ENCODE measurements at regions not wholly inside any gene's neighbourhood (a gene's known extent, or its start where the extent isn't known, plus 50 kb on each side); places are given as distances from the start of the nearest gene placed in this dataset.

DNA sequence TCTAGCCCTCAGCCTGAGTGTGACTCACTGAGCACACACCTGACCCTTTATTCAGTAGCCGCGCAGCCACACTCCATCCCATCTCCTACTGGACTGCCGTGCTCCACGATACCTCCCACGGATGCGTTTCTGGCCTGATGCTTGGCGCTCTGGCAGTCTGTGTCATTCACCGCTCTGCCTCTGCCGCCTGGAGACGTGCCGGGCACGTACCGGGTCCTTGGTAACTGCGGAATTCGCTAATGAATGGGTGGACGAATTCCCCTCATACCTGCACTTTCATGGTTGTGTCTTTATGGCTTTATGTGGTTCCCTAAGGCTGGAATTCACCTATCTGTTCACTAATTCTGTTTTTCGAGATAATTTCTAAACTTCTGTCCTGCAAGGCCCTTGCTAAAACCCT, 405.7 kb downstream of the QKI start:
- Histone ChIP-seq H3K4me3 (ENCODE audit: low read length) (no peak overlapping the region), H3K36me3 (ENCODE audit: control insufficient read depth, insufficient read depth, low read length) (no peaks in the 10 kb centered on the region), H3K9me3 (ENCODE audit: control insufficient read depth, low read depth, low read length) (peaks cover 3% of the 10 kb centered on the region), H3K27ac (ENCODE audit: low read length) (no peak overlapping the region), H3K4me1 (ENCODE audit: control insufficient read depth, insufficient read depth, low read length) (no peaks in the 10 kb centered on the region), H3K27me3 (ENCODE audit: control insufficient read depth, insufficient read depth, low read length) (no peaks in the 10 kb centered on the region)
- no peak for DNase-seq
- 90% methylated on average over 2 of the region's 17 CpGs for WGBS (ENCODE audit: insufficient coverage, low lambda C conversion rate)

DNA sequence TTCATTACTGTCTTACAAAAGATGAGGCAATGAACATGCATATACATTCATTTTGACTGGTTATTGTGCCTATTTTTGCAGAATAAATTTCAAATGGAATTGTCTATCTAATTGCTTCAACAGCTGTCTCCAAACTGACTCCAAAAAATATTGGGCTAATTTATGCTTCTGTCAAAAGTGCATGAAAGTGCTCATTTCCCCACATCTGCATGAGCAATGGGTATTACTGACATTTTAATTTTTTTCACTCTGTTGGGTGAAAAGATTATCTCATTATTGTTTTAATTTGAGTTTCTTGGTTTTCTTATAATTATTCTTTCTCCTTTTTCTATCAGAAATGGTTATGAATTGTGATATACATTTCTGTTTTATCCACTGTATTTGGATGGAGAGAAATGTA, 404.2 kb downstream of the QKI start:
- H3K4me3 ChIP-seq (ENCODE audit: low read length) = no peak overlapping the region
- no peak overlapping the region for H3K27ac ChIP-seq (ENCODE audit: low read length)
- peaks cover 3% of the 10 kb centered on the region for H3K9me3 ChIP-seq (ENCODE audit: control insufficient read depth, low read depth, low read length)
- H3K36me3 ChIP-seq (ENCODE audit: control insufficient read depth, insufficient read depth, low read length) = no peaks in the 10 kb centered on the region
- H3K4me1 ChIP-seq (ENCODE audit: control insufficient read depth, insufficient read depth, low read length) = no peaks in the 10 kb centered on the region
- no peak for DNase-seq
- no peaks in the 10 kb centered on the region for H3K27me3 ChIP-seq (ENCODE audit: control insufficient read depth, insufficient read depth, low read length)

DNA sequence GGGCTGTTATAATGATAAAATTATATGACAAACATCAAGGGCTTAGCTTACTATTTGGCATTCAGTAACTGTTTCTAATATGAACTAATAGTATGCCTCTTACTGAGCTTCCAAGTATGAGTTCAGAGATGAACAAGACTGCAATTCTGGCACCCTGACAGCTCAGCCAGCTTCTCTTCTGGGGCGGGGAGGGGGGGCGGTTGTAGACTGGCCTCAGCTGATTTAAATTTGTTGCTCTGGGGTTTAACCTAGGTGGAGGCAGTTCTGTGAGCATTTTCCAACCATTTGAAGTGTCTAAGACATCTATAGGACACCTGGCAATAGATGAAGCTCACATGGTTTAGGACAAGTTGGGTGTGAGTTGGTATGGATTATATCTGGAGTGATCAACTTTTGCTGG, 401.9 kb downstream of the QKI start:
- no CpG with 5 or more reads among the region's 2 CpGs for WGBS (ENCODE audit: insufficient coverage, low lambda C conversion rate)
- no peaks in the 10 kb centered on the region for H3K27me3 ChIP-seq (ENCODE audit: control insufficient read depth, insufficient read depth, low read length)

DNA sequence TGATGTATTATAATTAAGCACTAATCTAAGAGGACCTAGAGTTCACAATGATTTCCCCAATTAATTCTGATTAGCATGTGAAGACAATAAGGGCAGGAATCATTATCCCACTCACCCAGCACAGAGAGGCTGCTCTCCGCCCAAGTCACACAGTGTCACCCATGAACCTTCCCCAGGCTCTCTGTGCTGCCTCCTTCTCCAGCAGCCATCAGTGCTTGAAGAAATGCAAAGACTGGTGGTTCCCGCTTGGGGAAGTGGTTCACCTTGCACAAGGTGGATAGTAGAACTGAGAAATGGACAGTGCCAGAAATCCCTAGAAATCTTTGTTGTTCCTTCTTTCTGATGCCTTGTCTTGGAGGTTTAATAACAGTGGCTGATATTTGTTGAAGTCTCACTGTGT, 401.3 kb downstream of the QKI start:
- Histone ChIP-seq H3K36me3 (ENCODE audit: control insufficient read depth, insufficient read depth, low read length) (no peaks in the 10 kb centered on the region), H3K27me3 (ENCODE audit: control insufficient read depth, insufficient read depth, low read length) (no peaks in the 10 kb centered on the region), H3K9me3 (ENCODE audit: control insufficient read depth, low read depth, low read length) (peaks cover 3% of the 10 kb centered on the region), H3K4me3 (ENCODE audit: low read length) (no peak overlapping the region), H3K27ac (ENCODE audit: low read length) (no peak overlapping the region), H3K4me1 (ENCODE audit: control insufficient read depth, insufficient read depth, low read length) (no peaks in the 10 kb centered on the region)
- DNase-seq = no peak
- no CpG with 5 or more reads among the region's 2 CpGs for WGBS (ENCODE audit: insufficient coverage, low lambda C conversion rate)

More for the DNA sequence above, 401.9 kb downstream of the QKI start:
- Histone ChIP-seq H3K4me1 (ENCODE audit: control insufficient read depth, insufficient read depth, low read length) (no peaks in the 10 kb centered on the region), H3K4me3 (ENCODE audit: low read length) (no peak overlapping the region), H3K9me3 (ENCODE audit: control insufficient read depth, low read depth, low read length) (peaks cover 3% of the 10 kb centered on the region), H3K27ac (ENCODE audit: low read length) (no peak overlapping the region), H3K36me3 (ENCODE audit: control insufficient read depth, insufficient read depth, low read length) (no peaks in the 10 kb centered on the region)
- DNase-seq = no peak

DNA sequence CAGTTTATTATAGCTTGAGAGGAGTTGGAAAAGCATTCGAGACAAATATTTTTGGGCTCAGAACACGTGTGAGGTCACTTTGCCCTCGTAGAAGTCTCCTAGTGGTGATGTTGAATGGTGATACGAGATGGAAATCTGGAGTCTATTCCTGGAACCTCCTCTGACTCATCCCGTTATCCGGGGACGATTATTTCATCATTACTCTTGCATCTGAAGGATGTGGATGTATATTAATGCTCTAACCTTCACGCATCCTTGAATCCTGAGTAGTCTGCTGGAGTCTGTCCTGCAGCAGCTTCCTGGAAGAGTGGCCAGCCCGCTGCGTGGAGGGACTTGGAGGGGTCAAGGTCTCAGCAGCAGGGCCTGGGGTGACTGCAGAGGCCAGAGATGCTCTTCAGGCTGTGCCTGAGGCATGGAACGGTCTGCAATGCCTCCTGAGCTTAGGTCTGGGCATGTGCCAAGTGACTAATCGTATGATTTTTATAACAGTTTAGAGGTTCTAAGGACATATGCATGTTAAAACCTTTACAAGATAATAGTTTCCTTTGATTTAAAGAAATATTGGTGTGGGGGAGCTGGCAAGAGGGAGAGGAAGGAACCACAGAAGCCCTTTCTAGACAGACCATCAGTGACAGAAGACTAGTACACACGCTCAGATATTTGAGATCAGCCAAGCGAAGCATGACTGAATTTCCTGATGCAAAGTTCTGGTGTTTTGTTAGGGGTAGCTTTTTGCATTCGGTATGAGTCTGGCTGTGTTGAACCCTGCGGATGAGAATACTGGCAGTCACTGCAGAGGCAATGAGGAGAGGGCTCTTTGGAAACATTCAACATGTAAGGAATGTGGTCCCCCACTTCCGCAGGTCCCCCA, 400.2 kb downstream of the QKI start:
- H3K27me3 ChIP-seq (ENCODE audit: control insufficient read depth, insufficient read depth, low read length) = no peaks in the 10 kb centered on the region
- 94% methylated on average over 3 of the region's 17 CpGs for WGBS (ENCODE audit: insufficient coverage, low lambda C conversion rate)
- no peak overlapping the region for H3K27ac ChIP-seq (ENCODE audit: low read length)
- H3K9me3 ChIP-seq (ENCODE audit: control insufficient read depth, low read depth, low read length) = no peaks in the 10 kb centered on the region
- no peaks in the 10 kb centered on the region for H3K36me3 ChIP-seq (ENCODE audit: control insufficient read depth, insufficient read depth, low read length)
- DNase-seq = no peak
- H3K4me3 ChIP-seq (ENCODE audit: low read length) = no peak overlapping the region
- H3K4me1 ChIP-seq (ENCODE audit: control insufficient read depth, insufficient read depth, low read length) = no peaks in the 10 kb centered on the region

DNA sequence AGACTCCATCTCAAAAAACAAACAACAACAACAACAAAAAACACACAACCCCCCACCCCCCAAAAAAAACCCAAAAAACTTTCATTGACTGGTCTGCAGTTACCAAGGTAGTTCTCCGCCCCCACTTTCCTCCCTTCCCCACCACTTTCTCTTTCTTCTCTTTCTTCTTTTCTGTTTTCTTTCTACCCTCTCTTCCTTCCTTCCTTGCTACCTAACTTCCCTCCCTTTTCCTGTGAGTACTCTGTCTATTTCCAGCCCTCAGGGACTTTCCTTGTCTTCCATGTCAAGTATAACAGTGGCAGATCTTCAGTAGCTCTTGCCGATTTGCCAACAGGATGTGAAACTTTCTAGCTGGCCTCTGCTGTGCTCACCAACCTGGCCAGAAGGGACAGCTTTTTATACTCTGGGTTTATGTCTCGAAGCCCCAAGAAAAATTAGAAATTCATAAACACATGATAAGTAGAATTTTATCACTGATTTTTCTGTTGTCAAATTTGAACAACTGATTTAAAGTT, 399.5 kb downstream of the QKI start:
- no peak for DNase-seq
- 94% methylated on average over 2 of the region's 3 CpGs for WGBS (ENCODE audit: insufficient coverage, low lambda C conversion rate)
- H3K27ac ChIP-seq (ENCODE audit: low read length) = no peak overlapping the region

DNA sequence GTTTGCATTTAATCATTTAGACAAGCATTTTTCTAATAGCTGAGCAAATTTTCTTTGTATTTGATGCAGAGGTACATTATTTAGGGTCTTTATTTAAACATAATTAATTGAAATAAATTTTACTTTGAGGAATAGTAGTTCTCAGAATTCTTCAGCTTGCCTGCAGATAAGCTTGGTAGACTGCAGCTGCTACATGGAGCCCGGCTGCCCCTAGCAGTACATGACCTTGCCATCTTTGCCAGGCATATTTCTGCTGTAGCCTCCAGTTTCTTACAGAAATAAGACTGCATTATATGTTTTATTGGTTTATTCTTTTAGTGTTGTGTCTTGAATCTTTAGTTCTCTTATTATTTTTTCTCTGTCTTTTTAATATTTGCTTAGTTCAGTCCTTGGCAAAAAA, 396.8 kb downstream of the QKI start:
- Histone ChIP-seq H3K27ac (ENCODE audit: low read length) (no peak overlapping the region), H3K4me1 (ENCODE audit: control insufficient read depth, insufficient read depth, low read length) (no peaks in the 10 kb centered on the region), H3K9me3 (ENCODE audit: control insufficient read depth, low read depth, low read length) (no peaks in the 10 kb centered on the region), H3K36me3 (ENCODE audit: control insufficient read depth, insufficient read depth, low read length) (no peaks in the 10 kb centered on the region), H3K4me3 (ENCODE audit: low read length) (no peak overlapping the region), H3K27me3 (ENCODE audit: control insufficient read depth, insufficient read depth, low read length) (no peaks in the 10 kb centered on the region)
- no peak for DNase-seq
- no CpG with 5 or more reads among the region's 1 CpG for WGBS (ENCODE audit: insufficient coverage, low lambda C conversion rate)

More for the DNA sequence above, 399.5 kb downstream of the QKI start:
- Histone ChIP-seq H3K9me3 (ENCODE audit: control insufficient read depth, low read depth, low read length) (no peaks in the 10 kb centered on the region), H3K4me3 (ENCODE audit: low read length) (no peak overlapping the region), H3K4me1 (ENCODE audit: control insufficient read depth, insufficient read depth, low read length) (no peaks in the 10 kb centered on the region), H3K27me3 (ENCODE audit: control insufficient read depth, insufficient read depth, low read length) (no peaks in the 10 kb centered on the region), H3K36me3 (ENCODE audit: control insufficient read depth, insufficient read depth, low read length) (no peaks in the 10 kb centered on the region)

DNA sequence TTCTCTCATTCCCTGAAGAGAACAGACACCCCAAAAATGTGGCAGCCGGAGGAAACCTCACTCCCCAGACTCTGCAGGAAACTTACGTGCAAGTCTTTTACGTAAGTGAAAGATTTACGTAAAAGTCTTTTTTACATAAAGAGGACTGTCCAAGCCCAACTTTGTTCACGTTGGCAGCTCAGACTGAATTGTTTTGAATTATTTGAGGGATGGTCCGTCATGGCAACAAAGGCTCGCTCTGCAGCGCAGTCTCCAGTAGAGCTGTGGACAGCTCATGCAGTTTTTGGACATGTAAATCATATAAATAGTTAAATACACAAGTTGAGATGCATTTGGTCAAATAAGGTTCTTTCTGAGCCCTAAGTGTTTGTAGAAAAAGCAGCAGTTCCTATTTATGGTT, 394.8 kb downstream of the QKI start:
- WGBS (ENCODE audit: insufficient coverage, low lambda C conversion rate) = 100% methylated on average over 2 of the region's 8 CpGs
- Histone ChIP-seq H3K27me3 (ENCODE audit: control insufficient read depth, insufficient read depth, low read length) (no peaks in the 10 kb centered on the region), H3K9me3 (ENCODE audit: control insufficient read depth, low read depth, low read length) (no peaks in the 10 kb centered on the region), H3K4me3 (ENCODE audit: low read length) (no peak overlapping the region), H3K36me3 (ENCODE audit: control insufficient read depth, insufficient read depth, low read length) (no peaks in the 10 kb centered on the region), H3K27ac (ENCODE audit: low read length) (no peak overlapping the region), H3K4me1 (ENCODE audit: control insufficient read depth, insufficient read depth, low read length) (no peaks in the 10 kb centered on the region)
- DNase-seq = no peak

DNA sequence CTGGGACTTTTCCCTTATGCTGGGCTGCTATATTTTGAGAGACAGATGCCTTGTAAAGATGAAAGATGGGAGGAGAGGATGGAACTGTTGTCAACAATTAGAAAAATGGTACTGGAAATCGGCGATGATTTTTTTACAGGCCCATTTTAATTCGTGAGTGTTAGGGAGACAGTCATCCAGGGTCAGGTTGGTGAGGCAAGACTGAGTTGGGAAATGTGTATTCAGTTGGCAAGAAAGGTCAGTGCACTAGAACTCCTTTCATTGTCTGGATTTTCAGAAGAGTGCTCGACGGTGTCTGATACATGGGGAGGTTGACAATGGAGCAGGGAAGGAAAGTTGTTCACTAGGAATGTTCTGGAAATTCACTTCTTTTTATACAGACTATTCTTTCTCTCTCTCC, 394.4 kb downstream of the QKI start:
- no peak for DNase-seq
- 100% methylated on average over 3 of the region's 5 CpGs for WGBS (ENCODE audit: insufficient coverage, low lambda C conversion rate)
- H3K4me3 ChIP-seq (ENCODE audit: low read length) = no peak overlapping the region
- H3K9me3 ChIP-seq (ENCODE audit: control insufficient read depth, low read depth, low read length) = no peaks in the 10 kb centered on the region
- H3K27ac ChIP-seq (ENCODE audit: low read length) = no peak overlapping the region
- H3K27me3 ChIP-seq (ENCODE audit: control insufficient read depth, insufficient read depth, low read length) = no peaks in the 10 kb centered on the region
- H3K4me1 ChIP-seq (ENCODE audit: control insufficient read depth, insufficient read depth, low read length) = no peaks in the 10 kb centered on the region
- H3K36me3 ChIP-seq (ENCODE audit: control insufficient read depth, insufficient read depth, low read length) = no peaks in the 10 kb centered on the region

DNA sequence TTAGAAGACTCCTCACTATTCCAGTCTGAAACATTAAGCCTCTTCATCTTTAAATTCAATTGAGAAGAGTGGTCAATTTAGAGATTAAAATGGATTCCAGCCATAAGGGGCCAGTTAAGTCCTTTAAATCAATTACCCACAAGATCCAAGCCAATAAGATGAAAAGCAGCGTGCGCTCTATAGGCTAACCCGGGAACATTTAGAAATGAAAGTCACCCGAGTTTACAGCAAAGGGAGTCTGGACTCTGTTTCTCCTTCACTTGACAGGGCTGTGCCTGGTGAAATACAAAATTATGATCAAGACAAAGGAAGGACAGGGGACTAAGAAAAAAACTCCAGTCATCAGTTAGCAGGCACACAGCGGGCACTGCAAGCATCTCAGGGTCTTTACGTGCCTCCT, 393.7 kb downstream of the QKI start:
- Histone ChIP-seq H3K27me3 (ENCODE audit: control insufficient read depth, insufficient read depth, low read length) (no peaks in the 10 kb centered on the region), H3K4me1 (ENCODE audit: control insufficient read depth, insufficient read depth, low read length) (no peaks in the 10 kb centered on the region), H3K36me3 (ENCODE audit: control insufficient read depth, insufficient read depth, low read length) (no peaks in the 10 kb centered on the region), H3K27ac (ENCODE audit: low read length) (no peak overlapping the region), H3K9me3 (ENCODE audit: control insufficient read depth, low read depth, low read length) (no peaks in the 10 kb centered on the region), H3K4me3 (ENCODE audit: low read length) (no peak overlapping the region)
- WGBS (ENCODE audit: insufficient coverage, low lambda C conversion rate) = 85% methylated on average over 2 of the region's 6 CpGs
- DNase-seq = no peak
